GM23338 (cell line): ENCODE measurements at regions not wholly inside any gene's neighbourhood (a gene's known extent, or its start where the extent isn't known, plus 50 kb on each side); places are given as distances from the start of the nearest gene placed in this dataset.

Experiments used
- ATAC-seq: fragments of 200-7000 bp; cut with Tn5 transposase; 3 replicates; pipeline ENCODE4 v1.9.1; 2020
- DNase-seq: peaks from one replicate; pipeline ENCODE4 v3.0.0-alpha.2; 2015; ENCODE audit warnings: low spot score
- H2AFZ ChIP-seq: fragments of 200-600 bp; sonication (generic); 2 replicates; pipeline ENCODE4 v1.8.0; 2016; ENCODE audit warnings: antibody characterized with exemption, mild to moderate bottlenecking, moderate library complexity
- H3F3A ChIP-seq: fragments of 200-600 bp; sonication (generic); replicated peaks from 2 replicates; pipeline ENCODE4 v1.8.0; 2017; ENCODE audit warnings: antibody characterized with exemption, mixed run types, low read depth
- H3K27ac ChIP-seq: fragments of 200-600 bp; sonication (generic); 2 replicates; pipeline ENCODE4 v1.6.1; 2016; ENCODE audit warnings: low read depth
- H3K27me3 ChIP-seq: fragments of 200-600 bp; sonication (generic); 2 replicates; pipeline ENCODE4 v1.8.0; 2016; ENCODE audit warnings: mild to moderate bottlenecking, mixed run types, moderate library complexity; ENCODE audit not compliant: insufficient read depth
- H3K36me3 ChIP-seq: fragments of 200-600 bp; sonication (generic); 2 replicates; pipeline ENCODE4 v1.8.0; 2016; ENCODE audit warnings: mild to moderate bottlenecking; ENCODE audit not compliant: insufficient read depth
- H3K4me1 ChIP-seq: fragments of 200-600 bp; sonication (generic); 2 replicates; pipeline ENCODE4 v1.8.0; 2016; ENCODE audit warnings: mild to moderate bottlenecking, moderate library complexity; ENCODE audit not compliant: insufficient read depth
- H3K4me2 ChIP-seq: fragments of 200-600 bp; sonication (generic); 2 replicates; pipeline ENCODE4 v1.7.1; 2017; ENCODE audit warnings: mixed run types
- H3K4me3 ChIP-seq: fragments of 200-600 bp; sonication (generic); 2 replicates; pipeline ENCODE4 v1.6.1; 2016; ENCODE audit warnings: mixed run types
- H3K79me2 ChIP-seq: fragments of 200-600 bp; sonication (generic); replicated peaks from 2 replicates; pipeline ENCODE4 v1.8.0; 2017; ENCODE audit warnings: mild to moderate bottlenecking; ENCODE audit not compliant: insufficient read depth
- H3K9me2 ChIP-seq: fragments of 200-600 bp; sonication (generic); 2 replicates; pipeline ENCODE4 v1.8.0; 2017; ENCODE audit not compliant: insufficient read depth
- H4K20me1 ChIP-seq: fragments of 200-600 bp; sonication (generic); replicated peaks from 2 replicates; pipeline ENCODE4 v1.8.0; 2017; ENCODE audit warnings: mild to moderate bottlenecking; ENCODE audit not compliant: insufficient read depth
- H3K27ac Mint-ChIP-seq: 2 replicates; pipeline ENCODE4 v1.8.0; 2020; ENCODE audit warnings: inconsistent platforms, mild to moderate bottlenecking, moderate library complexity, mixed read lengths
- H3K27me3 Mint-ChIP-seq: 3 replicates; pipeline ENCODE4 v1.8.0; 2022; ENCODE audit warnings: low read depth, mild to moderate bottlenecking, moderate library complexity, mixed read lengths, inconsistent platforms; ENCODE audit not compliant: insufficient read depth, poor library complexity
- H3K36me3 Mint-ChIP-seq: 3 replicates; pipeline ENCODE4 v1.8.0; 2021; ENCODE audit warnings: low read depth, mild to moderate bottlenecking, inconsistent platforms, moderate library complexity, mixed read lengths
- H3K4me1 Mint-ChIP-seq: 3 replicates; pipeline ENCODE4 v1.8.0; 2020; ENCODE audit warnings: mild to moderate bottlenecking, inconsistent platforms, mixed read lengths
- H3K4me3 Mint-ChIP-seq: 3 replicates; pipeline ENCODE4 v1.8.0; 2021; ENCODE audit warnings: moderate library complexity, mild to moderate bottlenecking, inconsistent platforms, mixed read lengths
- H3K9me3 Mint-ChIP-seq: 3 replicates; pipeline ENCODE4 v1.8.0; 2020; ENCODE audit warnings: moderate library complexity, mild to moderate bottlenecking, inconsistent platforms, mixed read lengths
- CREB1 ChIP-seq: fragments of 250-450 bp; sonication (Bioruptor Pico); IDR thresholded peaks from 2 replicates; pipeline ENCODE4 v1.5.0; 2020; ENCODE audit warnings: low read depth, mild to moderate bottlenecking, moderate library complexity
- EZH2 ChIP-seq: fragments of 200-600 bp; sonication (generic); IDR thresholded peaks from one replicate; pipeline ENCODE4 v1.8.0; 2017; ENCODE audit warnings: antibody characterized with exemption, mild to moderate bottlenecking, low read depth; ENCODE audit not compliant: unreplicated experiment
- EZH2phosphoT487 ChIP-seq: fragments of 200-600 bp; sonication (generic); IDR thresholded peaks from one replicate; pipeline ENCODE4 v1.8.1; 2018; ENCODE audit warnings: antibody characterized with exemption; ENCODE audit not compliant: unreplicated experiment
- JUNB ChIP-seq: IDR thresholded peaks from one replicate; pipeline ENCODE4 v1.6.1; 2016; ENCODE audit warnings: antibody characterized with exemption; ENCODE audit not compliant: unreplicated experiment
- NANOG ChIP-seq: IDR thresholded peaks from 2 replicates; pipeline ENCODE4 v1.6.1; 2016; ENCODE audit warnings: antibody characterized with exemption, borderline replicate concordance
- POLR2AphosphoS5 ChIP-seq: IDR thresholded peaks from 2 replicates; pipeline ENCODE4 v1.6.1; 2016; ENCODE audit warnings: antibody characterized with exemption, low read depth
- STAT1 ChIP-seq: IDR thresholded peaks from one replicate; pipeline ENCODE4 v1.6.1; 2016; ENCODE audit warnings: antibody characterized with exemption; ENCODE audit not compliant: unreplicated experiment
- ZNF114 ChIP-seq: fragments of 250-450 bp; sonication (Bioruptor Pico); IDR thresholded peaks from 2 replicates; pipeline ENCODE4 v1.5.0; 2020; ENCODE audit warnings: mild to moderate bottlenecking, moderate library complexity
- ZNF331 ChIP-seq: fragments of 250-450 bp; sonication (Bioruptor Pico); IDR thresholded peaks from 2 replicates; pipeline ENCODE4 v1.5.0; 2020; ENCODE audit warnings: low read depth, mild to moderate bottlenecking, moderate library complexity
- TF ChIP-seq, protein P1 (sequence below): IDR thresholded peaks from 2 replicates; pipeline ENCODE4 v1.6.1; 2016; ENCODE audit warnings: antibody characterized with exemption
- TF ChIP-seq, protein P2 (sequence below): IDR thresholded peaks from one replicate; pipeline ENCODE4 v1.6.1; 2018; ENCODE audit warnings: antibody characterized with exemption; ENCODE audit not compliant: unreplicated experiment
- TF ChIP-seq, protein P3 (sequence below), 2 experiments: fragments of 200-600 bp in 1 of 2; sonication (generic) in 1 of 2; conservative IDR thresholded peaks; 2 replicates each; pipeline versions ENCODE4 v1.5.1 to v1.6.1; 2016 to 2017; ENCODE audit warnings: antibody characterized with exemption in 2 of 2, low read depth in 2 of 2, mild to moderate bottlenecking in 2 of 2, moderate library complexity in 1 of 2

DNA sequence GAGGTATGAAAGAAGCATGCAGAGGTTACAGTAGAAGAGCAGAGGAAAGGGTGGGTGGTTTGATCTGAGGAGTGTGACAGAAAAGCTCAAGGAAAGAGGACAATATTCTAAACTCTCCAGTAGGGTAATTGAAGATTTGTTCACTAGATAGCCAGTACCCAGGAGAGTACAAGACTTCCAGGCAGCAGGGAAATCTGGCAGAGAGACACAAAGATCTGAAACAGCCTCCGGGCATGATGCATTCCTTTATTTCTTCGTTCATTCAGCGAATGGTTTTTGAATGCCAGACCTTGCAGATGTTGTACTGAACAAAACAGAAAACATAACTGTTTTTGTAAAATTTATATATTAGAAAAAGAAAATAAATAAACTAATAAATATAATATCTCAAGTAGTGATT, 766.6 kb downstream of the FAT4 start (continued):
- no peak for TF ChIP-seq EZH2
- no peak for TF ChIP-seq STAT1
- no peak for TF ChIP-seq EZH2phosphoT487
- TF ChIP-seq, protein P1, sequence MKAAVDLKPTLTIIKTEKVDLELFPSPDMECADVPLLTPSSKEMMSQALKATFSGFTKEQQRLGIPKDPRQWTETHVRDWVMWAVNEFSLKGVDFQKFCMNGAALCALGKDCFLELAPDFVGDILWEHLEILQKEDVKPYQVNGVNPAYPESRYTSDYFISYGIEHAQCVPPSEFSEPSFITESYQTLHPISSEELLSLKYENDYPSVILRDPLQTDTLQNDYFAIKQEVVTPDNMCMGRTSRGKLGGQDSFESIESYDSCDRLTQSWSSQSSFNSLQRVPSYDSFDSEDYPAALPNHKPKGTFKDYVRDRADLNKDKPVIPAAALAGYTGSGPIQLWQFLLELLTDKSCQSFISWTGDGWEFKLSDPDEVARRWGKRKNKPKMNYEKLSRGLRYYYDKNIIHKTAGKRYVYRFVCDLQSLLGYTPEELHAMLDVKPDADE: no peak
- TF ChIP-seq ZNF331: no peak
- TF ChIP-seq, protein P2, sequence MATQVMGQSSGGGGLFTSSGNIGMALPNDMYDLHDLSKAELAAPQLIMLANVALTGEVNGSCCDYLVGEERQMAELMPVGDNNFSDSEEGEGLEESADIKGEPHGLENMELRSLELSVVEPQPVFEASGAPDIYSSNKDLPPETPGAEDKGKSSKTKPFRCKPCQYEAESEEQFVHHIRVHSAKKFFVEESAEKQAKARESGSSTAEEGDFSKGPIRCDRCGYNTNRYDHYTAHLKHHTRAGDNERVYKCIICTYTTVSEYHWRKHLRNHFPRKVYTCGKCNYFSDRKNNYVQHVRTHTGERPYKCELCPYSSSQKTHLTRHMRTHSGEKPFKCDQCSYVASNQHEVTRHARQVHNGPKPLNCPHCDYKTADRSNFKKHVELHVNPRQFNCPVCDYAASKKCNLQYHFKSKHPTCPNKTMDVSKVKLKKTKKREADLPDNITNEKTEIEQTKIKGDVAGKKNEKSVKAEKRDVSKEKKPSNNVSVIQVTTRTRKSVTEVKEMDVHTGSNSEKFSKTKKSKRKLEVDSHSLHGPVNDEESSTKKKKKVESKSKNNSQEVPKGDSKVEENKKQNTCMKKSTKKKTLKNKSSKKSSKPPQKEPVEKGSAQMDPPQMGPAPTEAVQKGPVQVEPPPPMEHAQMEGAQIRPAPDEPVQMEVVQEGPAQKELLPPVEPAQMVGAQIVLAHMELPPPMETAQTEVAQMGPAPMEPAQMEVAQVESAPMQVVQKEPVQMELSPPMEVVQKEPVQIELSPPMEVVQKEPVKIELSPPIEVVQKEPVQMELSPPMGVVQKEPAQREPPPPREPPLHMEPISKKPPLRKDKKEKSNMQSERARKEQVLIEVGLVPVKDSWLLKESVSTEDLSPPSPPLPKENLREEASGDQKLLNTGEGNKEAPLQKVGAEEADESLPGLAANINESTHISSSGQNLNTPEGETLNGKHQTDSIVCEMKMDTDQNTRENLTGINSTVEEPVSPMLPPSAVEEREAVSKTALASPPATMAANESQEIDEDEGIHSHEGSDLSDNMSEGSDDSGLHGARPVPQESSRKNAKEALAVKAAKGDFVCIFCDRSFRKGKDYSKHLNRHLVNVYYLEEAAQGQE: no peak
- no peak for TF ChIP-seq CREB1 (CRISPR knock-in tag)
- TF ChIP-seq POLR2AphosphoS5: no peak

DNA sequence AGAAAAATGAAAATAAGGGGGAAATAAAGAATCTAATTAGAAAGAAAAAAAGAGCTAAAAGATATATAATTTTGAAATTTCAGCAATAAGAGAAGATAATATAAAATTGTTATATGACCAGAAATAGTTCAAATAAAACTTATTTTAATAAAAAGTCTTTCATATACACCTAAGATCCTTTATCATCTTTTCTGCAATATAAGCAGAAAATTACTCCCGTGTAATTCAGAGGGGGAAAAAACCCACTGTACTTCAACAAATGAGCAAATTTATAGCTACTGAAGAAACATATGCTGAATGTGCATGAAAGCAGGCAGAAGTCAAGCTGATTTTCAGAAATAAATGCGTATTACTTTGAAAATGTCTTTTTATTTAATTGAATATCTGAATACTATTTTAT, 771.3 kb downstream of the FAT4 start:
- TF ChIP-seq ZNF331 (no peak), STAT1 (no peak), NANOG (no peak), EZH2 (no peak), CREB1 (CRISPR knock-in tag) (no peak), JUNB (no peak), ZNF114 (no peak), POLR2AphosphoS5 (no peak), EZH2phosphoT487 (no peak)
- TF ChIP-seq, protein P2: no peak
- TF ChIP-seq, protein P1: no peak
- TF ChIP-seq, protein P3, sequence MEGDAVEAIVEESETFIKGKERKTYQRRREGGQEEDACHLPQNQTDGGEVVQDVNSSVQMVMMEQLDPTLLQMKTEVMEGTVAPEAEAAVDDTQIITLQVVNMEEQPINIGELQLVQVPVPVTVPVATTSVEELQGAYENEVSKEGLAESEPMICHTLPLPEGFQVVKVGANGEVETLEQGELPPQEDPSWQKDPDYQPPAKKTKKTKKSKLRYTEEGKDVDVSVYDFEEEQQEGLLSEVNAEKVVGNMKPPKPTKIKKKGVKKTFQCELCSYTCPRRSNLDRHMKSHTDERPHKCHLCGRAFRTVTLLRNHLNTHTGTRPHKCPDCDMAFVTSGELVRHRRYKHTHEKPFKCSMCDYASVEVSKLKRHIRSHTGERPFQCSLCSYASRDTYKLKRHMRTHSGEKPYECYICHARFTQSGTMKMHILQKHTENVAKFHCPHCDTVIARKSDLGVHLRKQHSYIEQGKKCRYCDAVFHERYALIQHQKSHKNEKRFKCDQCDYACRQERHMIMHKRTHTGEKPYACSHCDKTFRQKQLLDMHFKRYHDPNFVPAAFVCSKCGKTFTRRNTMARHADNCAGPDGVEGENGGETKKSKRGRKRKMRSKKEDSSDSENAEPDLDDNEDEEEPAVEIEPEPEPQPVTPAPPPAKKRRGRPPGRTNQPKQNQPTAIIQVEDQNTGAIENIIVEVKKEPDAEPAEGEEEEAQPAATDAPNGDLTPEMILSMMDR (conservative IDR thresholded peaks at IDR 0.05; ENCODE audit: low read depth in 2 of 2): no peak
- H3K4me1 Mint-ChIP-seq: no peaks in the 10 kb centered on the region
- Histone ChIP-seq H3K36me3 (no peaks in the 10 kb centered on the region), H4K20me1 (no peaks in the 10 kb centered on the region), H3K4me3 (no peak overlapping the region), H3F3A (no peaks in the 10 kb centered on the region), H3K27ac (no peak overlapping the region), H3K9me2 (no peaks in the 10 kb centered on the region; the same call in 1 of the 2 replicates), H3K27me3 (no peaks in the 10 kb centered on the region), H2AFZ (no peak overlapping the region), H3K79me2 (no peaks in the 10 kb centered on the region), H3K4me2 (no peak overlapping the region), H3K4me1 (0 out of 2 replicates have a peak, but pooled peaks cover 3% of the 10 kb centered on the region)
- H3K27ac Mint-ChIP-seq: no peak overlapping the region
- DNase-seq (no peak), ATAC-seq (no peak)
- H3K4me3 Mint-ChIP-seq: no peak overlapping the region
- no peaks in the 10 kb centered on the region for H3K9me3 Mint-ChIP-seq
- H3K36me3 Mint-ChIP-seq: no peaks in the 10 kb centered on the region
- H3K27me3 Mint-ChIP-seq: no peaks in the 10 kb centered on the region
